ENCODE measurements at regions not wholly inside any gene's neighbourhood (a gene's known extent, or its start where the extent isn't known, plus 50 kb on each side); places are given as distances from the start of the nearest gene placed in this dataset.

DNA sequence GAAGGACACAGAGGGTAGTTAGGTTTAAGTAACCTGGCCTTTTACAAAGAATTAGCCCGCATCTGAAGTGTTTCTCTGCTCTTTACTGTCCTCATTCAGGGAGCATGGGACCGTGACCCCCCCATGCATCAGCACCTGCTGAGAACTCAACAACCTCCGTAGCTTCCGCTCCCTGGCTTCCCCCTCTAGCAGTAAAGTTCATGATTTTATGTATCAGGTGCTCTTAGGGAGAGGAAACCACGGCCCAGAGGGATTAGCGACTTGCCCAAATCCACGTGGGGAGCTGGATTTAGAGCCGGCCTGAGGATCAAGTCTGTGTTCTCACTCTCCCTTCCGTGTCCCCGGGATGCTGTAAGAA lies 284.6 kb upstream of the GATB start:
- TF ChIP-seq POLR2A (IDR thresholded peaks at IDR 0.05) (no peak), POLR2AphosphoS5 (IDR thresholded peaks at IDR 0.05; ENCODE audit: insufficient read depth in 1 of 2, low read depth in 1 of 2) (no peak)
- TF ChIP-seq, protein P1, sequence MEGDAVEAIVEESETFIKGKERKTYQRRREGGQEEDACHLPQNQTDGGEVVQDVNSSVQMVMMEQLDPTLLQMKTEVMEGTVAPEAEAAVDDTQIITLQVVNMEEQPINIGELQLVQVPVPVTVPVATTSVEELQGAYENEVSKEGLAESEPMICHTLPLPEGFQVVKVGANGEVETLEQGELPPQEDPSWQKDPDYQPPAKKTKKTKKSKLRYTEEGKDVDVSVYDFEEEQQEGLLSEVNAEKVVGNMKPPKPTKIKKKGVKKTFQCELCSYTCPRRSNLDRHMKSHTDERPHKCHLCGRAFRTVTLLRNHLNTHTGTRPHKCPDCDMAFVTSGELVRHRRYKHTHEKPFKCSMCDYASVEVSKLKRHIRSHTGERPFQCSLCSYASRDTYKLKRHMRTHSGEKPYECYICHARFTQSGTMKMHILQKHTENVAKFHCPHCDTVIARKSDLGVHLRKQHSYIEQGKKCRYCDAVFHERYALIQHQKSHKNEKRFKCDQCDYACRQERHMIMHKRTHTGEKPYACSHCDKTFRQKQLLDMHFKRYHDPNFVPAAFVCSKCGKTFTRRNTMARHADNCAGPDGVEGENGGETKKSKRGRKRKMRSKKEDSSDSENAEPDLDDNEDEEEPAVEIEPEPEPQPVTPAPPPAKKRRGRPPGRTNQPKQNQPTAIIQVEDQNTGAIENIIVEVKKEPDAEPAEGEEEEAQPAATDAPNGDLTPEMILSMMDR (IDR thresholded peaks at IDR 0.05) = no peak

All from vagina (tissue), 2 donors.